Left hindlimb (tissue), 1 donor: ENCODE measurements at regions not wholly inside any gene's neighbourhood (a gene's known extent, or its start where the extent isn't known, plus 50 kb on each side); places are given as distances from the start of the nearest gene placed in this dataset.

Experiments used
- DNase-seq: peaks from one replicate; pipeline ENCODE4 v3.0.0-alpha.2; 2018

DNA sequence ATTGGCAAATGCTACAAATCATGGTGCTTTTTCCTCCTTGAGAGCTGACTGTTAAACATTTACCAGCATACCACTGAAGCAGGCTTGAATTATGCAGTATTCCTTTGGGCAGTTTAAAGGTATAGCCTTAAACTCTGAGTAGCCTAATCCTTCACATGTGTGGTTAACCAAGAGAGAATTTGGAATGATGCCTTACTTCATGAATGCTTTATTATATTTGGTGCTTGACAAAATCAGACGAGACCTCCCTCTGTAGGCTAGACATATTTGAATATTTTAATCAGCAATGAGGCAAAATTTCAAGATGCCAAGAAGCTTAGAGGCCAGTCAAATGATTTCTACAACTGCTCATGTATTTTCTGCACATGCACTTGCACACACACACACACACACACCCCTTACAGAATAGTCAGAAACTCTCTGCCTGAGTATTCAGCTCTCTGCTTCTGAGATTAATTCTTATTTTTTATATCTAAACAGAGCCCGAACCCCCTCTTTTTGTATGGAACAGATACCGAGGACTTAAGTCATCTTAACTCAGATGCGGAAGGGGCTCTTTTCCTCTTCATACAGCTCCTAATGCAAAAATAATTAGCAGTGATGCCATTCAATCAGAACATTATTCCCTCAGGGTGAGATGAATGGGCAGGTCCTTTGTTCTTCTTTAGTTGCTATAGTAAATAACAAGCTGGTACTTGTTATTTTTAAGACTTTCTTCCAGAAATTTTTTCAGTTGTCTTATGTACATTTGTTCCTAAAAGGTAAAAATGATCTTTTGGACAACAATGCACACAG, 195.5 kb upstream of the TMC3 start:
- no peak for DNase-seq

DNA sequence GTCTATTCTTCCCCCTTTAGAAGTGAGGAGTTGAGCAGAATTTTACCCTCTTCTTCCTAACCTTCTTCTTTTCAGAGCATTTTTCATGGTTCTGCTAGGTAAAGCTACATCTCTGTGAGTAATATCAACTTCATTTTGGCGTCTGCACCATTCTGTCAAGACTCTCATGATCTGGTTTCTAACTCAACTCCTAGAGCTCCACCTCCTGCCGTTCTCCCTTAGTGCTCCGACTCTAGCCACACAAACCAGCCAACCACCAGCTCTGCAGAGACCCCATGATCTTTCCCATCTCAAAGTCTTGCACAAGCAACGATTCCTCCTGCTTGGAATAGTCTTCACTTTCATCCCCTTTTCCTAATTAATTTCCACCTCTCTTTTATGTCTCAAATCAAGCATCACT, 193.9 kb upstream of the TMC3 start:
- no peak for DNase-seq

DNA sequence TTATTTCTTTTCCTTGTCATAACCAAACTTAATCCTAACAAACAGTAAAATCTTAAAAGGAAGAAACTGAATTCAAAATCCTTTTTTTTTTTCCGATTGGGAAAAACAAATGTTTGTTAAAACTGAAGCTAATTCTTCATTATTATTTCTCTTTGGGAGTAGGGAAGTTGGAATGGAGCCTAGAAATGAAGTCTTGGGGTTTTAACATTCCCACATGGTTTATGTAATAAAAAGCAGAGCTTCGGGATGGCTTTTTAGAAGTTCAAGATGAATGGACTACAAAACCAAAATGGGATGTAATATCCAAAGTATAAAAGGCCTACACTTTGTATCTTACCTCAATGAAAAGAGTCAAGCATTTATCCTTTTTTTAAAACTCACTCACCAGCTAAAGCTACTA, 189.0 kb upstream of the TMC3 start:
- no peak for DNase-seq

DNA sequence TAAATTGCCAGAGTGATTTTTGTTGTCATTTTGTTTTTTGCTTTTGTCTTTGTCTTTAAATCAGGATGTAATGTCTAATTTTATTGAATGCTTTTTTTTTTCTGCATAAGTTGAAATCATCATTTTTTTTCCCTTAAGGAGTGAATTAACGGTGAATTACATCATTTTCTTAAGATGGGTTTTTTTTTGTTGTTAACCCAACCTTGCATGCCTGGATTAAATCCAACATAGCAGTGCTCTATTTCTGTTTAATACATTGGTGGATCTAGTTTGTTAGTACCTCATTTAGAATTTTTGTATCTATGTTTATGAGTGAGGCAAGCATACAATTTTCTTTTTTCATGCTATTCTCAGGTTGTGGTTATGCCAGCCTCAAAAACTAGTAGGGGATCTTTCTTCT, 186.4 kb upstream of the TMC3 start:
- DNase-seq, result no peak

DNA sequence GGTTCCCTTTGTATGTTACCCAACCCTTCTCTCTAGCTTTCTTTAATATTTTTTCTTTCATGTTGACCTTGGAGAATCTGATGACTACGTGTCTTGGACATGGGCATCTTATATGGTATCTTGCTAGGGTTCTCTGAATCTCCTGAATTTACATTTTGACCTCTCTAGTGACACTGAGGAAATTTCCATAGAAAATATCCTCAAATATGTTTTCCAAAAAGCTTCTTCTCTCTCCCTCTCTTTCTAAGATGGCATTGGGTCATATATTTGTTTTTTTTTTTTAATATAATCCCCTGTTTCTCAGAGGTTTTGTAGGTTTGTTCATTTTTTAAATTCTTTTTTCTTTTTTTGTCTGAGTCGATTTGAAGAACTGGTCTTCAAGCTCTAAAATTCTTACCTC, 184.0 kb upstream of the TMC3 start:
- no peak for DNase-seq

DNA sequence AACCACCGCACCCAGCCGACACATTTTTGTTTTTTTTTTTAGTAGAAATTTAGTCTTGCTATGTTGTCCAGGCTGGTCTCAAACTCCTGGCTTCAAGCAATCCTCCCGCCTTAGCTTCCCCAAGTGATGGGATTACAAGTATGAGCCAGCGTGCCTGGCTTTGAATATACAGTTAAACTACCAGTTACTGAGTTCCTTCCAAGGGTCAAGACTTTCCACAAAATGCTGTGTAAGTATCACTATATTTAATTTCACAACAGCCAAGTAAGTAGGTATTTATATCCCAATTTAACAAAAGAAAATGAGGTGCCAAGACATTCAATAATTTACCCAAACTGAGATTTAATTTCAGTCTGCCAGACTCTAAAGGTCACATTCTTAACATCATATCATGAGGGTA, 181.3 kb upstream of the TMC3 start:
- no peak for DNase-seq

DNA sequence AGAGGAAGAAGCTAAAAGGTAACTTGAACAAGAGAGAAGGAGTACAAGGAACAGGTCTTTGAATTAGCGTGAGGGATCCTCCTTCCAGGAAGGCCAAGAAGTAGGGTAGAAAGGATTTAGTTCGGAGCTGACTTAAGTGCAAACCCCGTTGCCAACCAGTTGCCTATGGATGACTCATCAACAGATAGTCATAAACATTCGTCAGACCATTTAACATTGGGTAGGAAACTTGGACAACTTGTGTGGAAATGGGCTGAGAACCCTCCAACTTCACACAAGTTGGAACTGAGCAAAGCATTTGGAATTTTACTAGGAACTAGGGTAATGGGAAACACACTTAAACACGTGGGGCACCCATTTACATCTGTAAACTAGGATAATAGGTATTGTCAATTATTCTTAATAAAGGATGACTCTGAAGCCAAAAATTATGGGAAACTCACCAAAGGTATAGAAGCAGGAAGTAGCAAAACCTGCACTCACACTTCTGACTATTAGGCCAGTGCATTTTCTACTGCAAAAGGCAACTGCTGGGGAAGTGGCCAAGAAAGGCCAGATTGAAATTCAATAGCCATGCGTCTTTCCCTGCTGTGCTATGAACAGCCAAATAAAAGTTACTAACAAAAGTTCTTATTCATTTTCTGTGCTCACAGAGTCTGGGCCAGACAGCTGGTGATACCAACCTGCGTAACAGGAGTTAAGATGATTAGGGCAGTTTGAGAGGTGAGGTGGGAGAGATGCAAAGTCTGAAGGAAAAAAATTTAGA, 174.5 kb upstream of the TMC3 start:
- peak; percentile 67 for DNase-seq

DNA sequence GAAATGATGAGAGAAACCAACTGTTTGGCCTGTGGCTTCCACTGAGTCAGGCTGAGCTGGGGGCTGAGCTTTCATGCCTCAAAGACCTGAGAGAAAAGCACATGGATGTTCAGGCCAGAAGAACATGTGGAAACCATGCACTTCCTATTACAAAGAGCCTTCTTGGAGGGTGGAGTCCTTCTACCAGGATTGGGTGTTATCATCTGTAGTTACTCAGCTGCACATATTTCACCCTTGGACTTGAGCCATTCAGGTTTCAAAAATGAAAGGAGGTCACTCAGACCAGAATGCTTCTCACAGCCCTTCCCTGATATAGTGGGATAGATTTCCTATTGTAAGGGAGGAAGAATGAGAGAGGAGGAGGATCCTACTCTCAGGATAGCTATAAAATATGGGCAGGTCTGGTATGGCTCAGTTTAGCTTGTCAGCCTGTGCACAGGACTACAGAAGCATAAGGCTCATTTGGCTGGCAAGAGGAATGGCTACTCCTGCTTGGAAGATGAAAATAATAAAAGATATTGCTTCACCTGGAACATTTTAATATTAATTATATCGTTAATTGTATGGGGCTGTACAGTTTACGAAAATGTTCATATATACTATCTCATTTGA, 173.6 kb upstream of the TMC3 start:
- no peak for DNase-seq

DNA sequence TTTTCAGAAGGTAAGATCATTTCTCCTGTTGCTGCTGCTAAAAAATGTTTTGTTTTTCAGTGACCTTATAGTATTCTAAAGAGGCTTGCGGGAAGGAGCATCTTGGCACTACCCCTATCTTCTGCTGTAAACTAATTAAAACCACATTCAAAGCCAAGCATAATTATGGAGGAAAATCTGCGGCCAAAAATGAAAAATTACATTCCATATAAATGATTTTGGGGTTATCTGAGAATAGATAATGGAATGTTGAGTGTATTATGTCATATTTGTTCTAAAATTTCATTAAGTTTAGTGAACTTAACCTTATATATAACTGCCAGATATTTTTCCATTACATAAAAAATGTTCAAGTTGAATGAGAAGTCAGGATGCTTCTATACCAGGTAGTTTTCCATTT, 170.4 kb upstream of the TMC3 start:
- no peak for DNase-seq

DNA sequence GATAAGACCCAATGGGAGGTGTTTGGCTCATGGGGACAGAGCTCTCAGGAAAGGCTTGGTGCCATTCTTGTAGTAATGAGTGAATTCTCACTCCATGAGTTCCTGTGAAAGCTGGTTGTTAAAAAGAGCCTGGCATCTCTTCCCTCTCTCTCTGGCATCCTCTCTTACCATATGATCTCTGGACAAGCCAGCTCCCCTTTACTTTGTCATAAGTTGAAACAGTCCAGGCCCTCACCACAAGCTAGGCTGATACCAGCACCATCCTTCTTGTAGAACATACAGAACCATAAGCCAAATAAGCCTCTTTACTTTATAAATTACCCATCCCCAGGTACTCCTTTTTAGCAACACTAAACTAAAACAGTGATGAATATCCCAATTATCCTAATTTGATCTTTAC, 166.9 kb upstream of the TMC3 start:
- no peak for DNase-seq

DNA sequence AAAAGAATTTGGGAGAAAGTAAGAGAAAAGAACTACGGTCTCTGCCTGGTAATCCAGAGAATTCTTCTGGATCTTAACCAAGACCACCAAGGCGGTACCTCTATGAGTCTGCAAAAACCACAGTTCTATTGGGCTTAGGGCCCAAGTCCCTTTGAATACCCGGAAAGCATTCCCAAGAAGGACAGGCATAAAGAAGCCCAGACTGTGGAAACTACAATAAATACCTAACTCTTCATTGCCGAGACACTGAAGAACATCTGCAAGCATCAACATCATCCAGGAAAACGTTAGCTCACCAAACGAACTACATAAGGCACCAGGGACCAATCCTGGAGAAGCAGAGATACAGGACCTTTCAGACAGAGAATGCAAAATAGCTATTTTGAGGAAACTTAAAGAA, 162.3 kb upstream of the TMC3 start:
- no peak for DNase-seq

DNA sequence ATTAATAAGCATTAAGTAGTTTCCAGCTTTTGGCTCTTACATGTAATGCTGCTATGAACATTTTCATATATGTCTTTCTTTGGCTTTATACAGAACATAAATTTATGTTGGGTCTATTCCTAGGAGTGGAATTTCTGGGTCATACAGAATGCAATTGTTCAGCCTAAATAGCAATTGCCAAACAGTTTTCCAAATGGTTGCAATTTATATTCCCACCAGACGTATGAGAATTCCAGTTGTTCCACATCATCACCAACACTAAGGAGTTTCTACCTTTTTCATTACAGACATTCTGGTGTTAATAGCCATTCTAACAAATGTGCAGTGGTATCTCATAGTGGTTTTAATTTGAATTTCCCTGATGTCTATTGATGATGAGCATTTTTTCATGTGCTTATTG, 160.1 kb upstream of the TMC3 start:
- no peak for DNase-seq

DNA sequence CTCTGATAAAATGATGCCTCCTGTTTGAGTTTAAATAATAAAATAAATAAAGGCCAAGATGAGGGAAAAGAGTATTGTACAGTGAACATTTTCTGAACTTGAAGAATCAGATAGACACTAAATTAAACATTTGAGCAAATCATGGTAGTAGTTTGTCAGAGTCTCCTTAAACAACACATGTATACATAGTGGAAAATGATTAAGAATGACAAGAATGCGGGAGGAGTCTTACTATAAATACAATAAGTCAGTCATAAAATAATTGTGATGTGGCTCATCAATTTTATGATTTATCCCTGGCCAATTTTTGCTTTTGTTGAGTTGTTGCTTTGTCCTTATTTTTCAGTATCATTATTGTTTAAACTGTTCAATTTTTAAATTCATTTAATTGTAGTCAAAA, 158.0 kb upstream of the TMC3 start:
- no peak for DNase-seq

DNA sequence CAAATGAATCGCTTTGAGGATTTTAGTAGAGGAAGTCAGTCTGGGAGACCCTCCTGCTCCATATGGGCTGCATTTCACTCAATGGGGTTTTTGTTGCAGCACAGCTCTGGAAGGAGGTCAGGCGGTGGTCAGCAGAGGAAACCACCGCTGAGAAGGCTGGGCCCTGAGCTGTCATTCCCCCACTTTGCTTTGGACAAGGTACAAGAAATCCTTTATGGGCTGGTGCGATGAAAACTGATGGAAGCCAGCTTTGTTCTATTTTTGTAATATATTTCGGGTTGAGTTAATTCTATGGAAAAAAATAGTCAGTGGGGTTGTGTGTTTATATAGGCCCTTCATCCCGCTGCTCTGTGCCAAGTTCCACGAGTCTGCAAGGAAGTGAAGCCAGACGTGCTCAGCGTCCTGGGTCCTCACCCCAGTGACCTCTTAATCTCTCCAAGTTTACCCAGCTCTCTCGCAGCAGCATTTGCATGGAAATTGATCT, 157.1 kb upstream of the TMC3 start:
- peak; percentile 90 for DNase-seq

DNA sequence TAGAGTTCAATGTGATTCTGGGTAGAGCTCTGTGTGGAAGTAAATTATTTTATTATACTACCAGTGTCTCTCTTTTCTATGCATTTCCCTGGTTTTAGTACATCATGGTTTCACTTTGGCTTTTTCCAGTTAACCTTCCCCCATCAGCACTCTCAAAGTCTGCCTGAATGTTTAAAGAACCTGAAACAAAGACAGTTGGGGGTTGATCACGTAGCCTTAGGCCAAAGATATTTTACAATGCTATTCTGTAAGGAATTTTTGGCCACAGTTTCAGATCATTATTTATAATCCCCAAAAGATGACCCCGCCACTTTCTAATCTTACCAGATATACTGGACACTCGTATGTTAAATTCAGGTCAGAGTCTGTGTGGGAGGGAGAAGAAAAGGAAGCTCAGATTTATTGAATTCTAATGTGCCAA, 156.3 kb upstream of the TMC3 start:
- DNase-seq, result no peak

DNA sequence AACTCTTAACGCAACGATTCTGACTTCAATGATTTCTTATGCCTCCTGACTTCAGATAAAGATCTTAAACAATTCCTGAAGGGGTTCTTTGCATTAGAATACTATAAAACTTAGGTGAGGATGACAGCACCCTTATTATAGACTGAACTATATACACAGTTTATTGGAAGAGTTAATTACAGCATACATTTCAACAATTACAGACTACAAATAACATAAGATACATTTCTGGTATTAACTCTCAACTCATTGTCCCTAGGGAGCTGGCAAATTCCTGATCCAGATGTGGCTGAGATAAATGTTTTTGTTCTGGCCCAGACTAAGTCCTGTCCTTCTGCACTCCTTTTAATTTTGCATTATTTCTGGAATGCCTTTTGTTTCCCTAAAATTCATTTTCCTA, 155.5 kb upstream of the TMC3 start:
- no peak for DNase-seq

DNA sequence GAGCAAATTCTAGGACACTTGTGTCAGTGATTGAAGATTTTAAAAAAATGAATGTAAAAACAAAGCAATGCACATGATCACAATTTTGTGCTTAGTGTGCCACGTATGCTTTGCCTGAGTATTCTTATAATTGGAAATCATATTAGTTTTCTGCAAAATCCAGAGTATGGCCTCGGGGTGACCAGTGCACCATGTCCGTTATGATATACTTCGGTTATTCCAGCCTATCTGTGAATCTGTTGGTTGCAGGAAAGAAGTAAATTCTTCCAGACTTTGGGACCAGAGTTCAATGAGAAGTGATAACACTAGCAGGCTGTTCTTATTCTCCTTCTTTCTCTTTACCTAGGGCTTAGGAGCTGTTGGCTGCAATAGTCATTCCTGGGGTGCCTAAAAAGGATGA, 152.0 kb upstream of the TMC3 start:
- DNase-seq, result no peak

DNA sequence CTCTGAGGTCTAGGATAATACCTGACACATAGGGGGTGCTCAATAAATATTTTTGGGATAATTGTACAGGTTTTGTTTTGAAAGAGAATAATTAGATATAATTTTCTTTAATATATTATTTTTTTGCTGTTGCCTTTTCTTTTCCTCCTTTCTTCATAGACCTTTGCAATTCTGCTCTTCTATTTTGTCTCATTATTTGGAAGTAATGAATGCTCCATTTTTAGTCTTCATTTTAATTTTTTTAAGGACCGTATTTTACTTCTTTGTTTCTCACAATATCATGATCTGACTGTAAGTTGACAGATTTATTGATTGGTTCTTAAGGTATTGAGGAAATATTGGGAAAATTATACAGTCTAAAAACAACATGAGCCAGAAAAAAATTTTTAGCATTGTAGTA, 150.5 kb upstream of the TMC3 start:
- no peak for DNase-seq

DNA sequence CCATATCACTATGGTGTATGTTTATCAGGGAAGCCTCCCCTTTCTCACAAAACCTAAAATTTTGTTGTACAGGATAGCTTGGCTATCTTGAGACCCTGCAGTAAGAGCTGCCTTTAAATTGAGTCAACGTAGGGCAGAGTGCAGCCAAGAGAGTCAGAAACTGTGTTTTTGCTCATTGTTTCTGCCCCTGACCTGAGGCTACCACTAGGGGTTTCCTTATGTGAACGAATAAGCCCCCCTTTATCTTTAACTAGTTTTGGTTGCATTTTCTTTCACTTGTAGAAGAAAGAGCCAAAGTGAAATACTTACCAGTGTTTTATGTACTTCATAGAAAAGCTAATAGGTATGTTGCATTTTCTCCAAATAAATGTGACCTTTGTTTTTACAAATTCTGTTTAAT, 149.9 kb upstream of the TMC3 start:
- DNase-seq, result no peak

DNA sequence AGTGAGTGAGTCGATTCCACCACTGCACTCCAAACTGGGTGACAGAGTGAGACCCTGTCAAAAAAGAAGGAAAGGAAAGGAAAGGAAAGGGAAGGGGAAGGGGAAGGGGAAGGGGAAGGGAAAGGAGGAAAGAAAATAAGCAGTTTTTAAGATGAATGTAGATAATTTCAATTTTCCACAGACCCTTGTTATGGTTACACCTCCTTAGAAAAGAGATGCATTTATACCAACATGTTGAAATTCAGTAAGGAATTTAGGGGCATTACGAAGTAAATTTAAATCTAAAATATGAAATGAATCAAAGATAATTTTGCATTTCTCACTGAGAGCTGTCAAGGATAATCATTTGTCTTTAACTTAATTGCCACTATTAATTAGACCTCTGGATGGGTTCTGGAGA, 146.5 kb upstream of the TMC3 start:
- no peak for DNase-seq

DNA sequence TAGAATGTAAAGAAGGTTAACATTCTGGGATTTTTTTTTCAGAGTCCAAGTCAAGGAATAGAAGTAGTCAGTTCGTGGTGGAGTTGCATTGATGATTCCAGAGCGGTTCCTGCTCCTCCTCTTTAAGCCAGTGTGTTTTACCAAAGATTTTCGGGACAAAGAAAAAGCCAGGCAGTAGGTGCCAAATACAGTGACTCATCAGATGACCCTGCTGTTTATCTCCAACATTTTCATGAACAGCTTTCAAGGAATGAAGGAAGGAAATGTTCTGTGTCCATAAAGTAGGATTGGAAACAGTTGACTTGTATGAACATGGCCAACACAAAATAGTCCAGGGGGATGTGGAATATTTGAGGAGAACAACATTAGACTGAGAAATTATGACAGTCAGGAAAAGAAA, 142.4 kb upstream of the TMC3 start:
- no peak for DNase-seq

DNA sequence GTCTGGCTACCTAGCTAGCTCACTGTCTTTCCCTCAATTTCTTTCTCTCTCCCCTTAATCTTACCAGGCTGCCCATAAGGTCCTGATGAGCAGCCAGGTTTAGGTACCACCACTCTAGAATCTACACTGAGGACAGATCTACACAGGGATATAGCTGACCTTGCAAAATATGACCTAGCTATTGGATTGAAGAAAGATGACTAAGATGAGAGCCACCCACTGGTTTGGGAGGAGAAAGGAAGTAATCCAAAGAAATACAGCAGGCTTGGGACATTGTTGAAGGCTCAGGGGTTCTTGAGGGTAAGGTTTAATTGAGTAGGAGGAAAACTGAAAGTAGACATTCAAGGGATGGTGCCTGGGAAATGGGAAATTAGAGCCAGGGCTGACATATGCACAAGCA, 142.0 kb upstream of the TMC3 start:
- DNase-seq, result no peak

DNA sequence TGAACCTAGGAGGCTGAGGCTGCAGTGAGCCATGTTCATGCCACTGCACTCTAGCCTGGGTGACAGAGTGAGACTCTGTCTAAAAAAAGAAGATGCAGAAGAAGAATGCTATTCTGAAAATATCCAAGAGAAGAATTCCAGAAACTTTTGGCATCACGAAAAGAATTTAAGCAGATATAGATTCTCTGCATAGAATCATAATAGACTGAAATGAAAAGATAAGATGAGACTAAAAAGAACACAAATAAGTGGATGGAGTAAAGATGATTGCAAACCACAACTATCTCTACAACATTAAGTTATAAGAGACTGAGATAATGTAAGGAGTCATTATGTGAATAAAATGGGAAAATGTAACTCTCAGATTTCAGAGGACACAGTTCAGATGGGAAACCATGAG, 140.7 kb upstream of the TMC3 start:
- no peak for DNase-seq

DNA sequence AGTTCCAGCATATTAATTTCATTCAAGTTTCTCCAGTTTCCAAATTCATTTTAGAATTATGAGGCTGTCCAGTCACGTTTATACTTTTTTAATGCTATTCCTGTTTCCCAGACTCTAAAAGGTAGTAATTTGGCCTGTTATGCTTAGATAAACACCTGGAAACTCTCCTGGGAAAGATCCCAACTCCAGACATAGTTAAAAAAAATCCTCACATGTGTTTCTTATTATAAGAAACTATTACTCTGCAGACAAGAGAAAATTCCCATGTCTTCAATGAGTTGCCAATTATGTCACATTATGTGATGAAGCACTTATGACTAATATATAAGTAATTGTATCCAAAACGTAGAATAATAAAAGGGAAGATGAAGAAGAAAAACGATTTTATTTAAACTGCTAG, 137.1 kb upstream of the TMC3 start:
- no peak for DNase-seq
